C4-2B (cell line): ENCODE measurements at regions not wholly inside any gene's neighbourhood (a gene's known extent, or its start where the extent isn't known, plus 50 kb on each side); places are given as distances from the start of the nearest gene placed in this dataset.

Experiments used
- CTCF ChIP-seq: fragments of 450-650 bp; conservative IDR thresholded peaks from 2 replicates; pipeline ENCODE4 v1.5.1; 2017; ENCODE audit warnings: mild to moderate bottlenecking
- ZFX ChIP-seq: fragments of 450-650 bp; IDR thresholded peaks from 2 replicates; pipeline ENCODE4 v1.6.1; 2017

GRCh38 chr16:5556158-5556810 is 458.7 kb upstream of the EEF2KMT start:
- no peak for TF ChIP-seq CTCF
- TF ChIP-seq ZFX = no peak
